ENCODE measurements at regions not wholly inside any gene's neighbourhood (a gene's known extent, or its start where the extent isn't known, plus 50 kb on each side); places are given as distances from the start of the nearest gene placed in this dataset.

- peaks cover 67% of the 10 kb centered on the region for H3K36me3 Mint-ChIP-seq
- POLR2A ChIA-PET, result interaction anchor here (0.6 to 4.0 kb wide), 4 partner anchors 11 to 164 kb away, joined by 3 to 21 read pairs (median 4); partner anchors contain the start of gene TAB2
- DNase-seq (no peak), ATAC-seq (ENCODE audit: low read depth) (no peak)
- peak overlapping the region; percentile 70 for H3K4me3 Mint-ChIP-seq
- H3K4me1 Mint-ChIP-seq, result peaks cover 53% of the 10 kb centered on the region
- H3K27ac Mint-ChIP-seq, result peak overlapping the region; percentile 89
- H3K9me3 Mint-ChIP-seq, result peaks cover 28% of the 10 kb centered on the region
- H3K27me3 Mint-ChIP-seq, result no peaks in the 10 kb centered on the region
Observed at GRCh38 chr6:149153100-149153499, 164.4 kb upstream of the TAB2 start.

GRCh38 chr6:149153693-149154092 lies 163.8 kb upstream of the TAB2 start:
- Mint-ChIP-seq H3K27me3 (no peaks in the 10 kb centered on the region), H3K36me3 (peaks cover 67% of the 10 kb centered on the region), H3K9me3 (peaks cover 28% of the 10 kb centered on the region), H3K4me3 (peak overlapping the region; percentile 70), H3K4me1 (peaks cover 47% of the 10 kb centered on the region), H3K27ac (peak overlapping the region; percentile 89)
- ATAC-seq (ENCODE audit: low read depth), result no peak
- DNase-seq, result no peak
- POLR2A ChIA-PET, result interaction anchor here (0.6 to 4.0 kb wide), 3 partner anchors 10 to 163 kb away, joined by 3 to 21 read pairs (median 4); partner anchors contain the start of gene TAB2

GRCh38 chr6:149154261-149154821 lies 163.2 kb upstream of the TAB2 start:
- ATAC-seq (ENCODE audit: low read depth) (no peak), DNase-seq (no peak)
- peaks cover 43% of the 10 kb centered on the region for H3K4me1 Mint-ChIP-seq
- H3K9me3 Mint-ChIP-seq, result peaks cover 24% of the 10 kb centered on the region
- H3K27me3 Mint-ChIP-seq, result no peaks in the 10 kb centered on the region
- H3K36me3 Mint-ChIP-seq, result peaks cover 66% of the 10 kb centered on the region
- POLR2A ChIA-PET, result no interaction called here
- H3K27ac Mint-ChIP-seq, result peak overlapping the region; percentile 89
- H3K4me3 Mint-ChIP-seq, result peak overlapping the region; percentile 17

- peaks cover 28% of the 10 kb centered on the region for H3K4me1 Mint-ChIP-seq
- peaks cover 51% of the 10 kb centered on the region for H3K36me3 Mint-ChIP-seq
- ATAC-seq (ENCODE audit: low read depth), result no peak
- H3K27ac Mint-ChIP-seq, result no peak overlapping the region
- POLR2A ChIA-PET, result no interaction called here
- DNase-seq, result no peak
- H3K4me3 Mint-ChIP-seq, result no peak overlapping the region
- H3K27me3 Mint-ChIP-seq, result peaks cover 2% of the 10 kb centered on the region
- H3K9me3 Mint-ChIP-seq, result peaks cover 19% of the 10 kb centered on the region
Observed at GRCh38 chr6:149157126-149157525, 160.4 kb upstream of the TAB2 start.

GRCh38 chr6:149158076-149158475 lies 159.4 kb upstream of the TAB2 start:
- POLR2A ChIA-PET, result no interaction called here
- peaks cover 2% of the 10 kb centered on the region for H3K27me3 Mint-ChIP-seq
- H3K9me3 Mint-ChIP-seq, result peaks cover 19% of the 10 kb centered on the region
- H3K36me3 Mint-ChIP-seq, result peaks cover 47% of the 10 kb centered on the region
- H3K4me3 Mint-ChIP-seq, result no peak overlapping the region
- peaks cover 21% of the 10 kb centered on the region for H3K4me1 Mint-ChIP-seq
- H3K27ac Mint-ChIP-seq, result no peak overlapping the region
- no peak for ATAC-seq (ENCODE audit: low read depth)
- DNase-seq, result no peak

GRCh38 chr6:149160943-149161342 lies 156.6 kb upstream of the TAB2 start:
- H3K27ac Mint-ChIP-seq, result no peak overlapping the region
- H3K27me3 Mint-ChIP-seq, result peaks cover 2% of the 10 kb centered on the region
- POLR2A ChIA-PET, result no interaction called here
- H3K4me3 Mint-ChIP-seq, result no peak overlapping the region
- H3K4me1 Mint-ChIP-seq, result peaks cover 8% of the 10 kb centered on the region
- peaks cover 34% of the 10 kb centered on the region for H3K36me3 Mint-ChIP-seq
- DNase-seq, result no peak
- ATAC-seq (ENCODE audit: low read depth), result no peak
- H3K9me3 Mint-ChIP-seq, result peaks cover 7% of the 10 kb centered on the region

GRCh38 chr6:149162924-149163323 lies 154.6 kb upstream of the TAB2 start:
- POLR2A ChIA-PET, result no interaction called here
- Mint-ChIP-seq H3K4me1 (peaks cover 20% of the 10 kb centered on the region), H3K27me3 (peaks cover 2% of the 10 kb centered on the region), H3K36me3 (peaks cover 25% of the 10 kb centered on the region), H3K9me3 (peaks cover 4% of the 10 kb centered on the region), H3K27ac (no peak overlapping the region), H3K4me3 (no peak overlapping the region)
- ATAC-seq (ENCODE audit: low read depth), result no peak
- no peak for DNase-seq

GRCh38 chr6:149164199-149164750 lies 153.2 kb upstream of the TAB2 start:
- DNase-seq, result no peak
- H3K36me3 Mint-ChIP-seq, result peaks cover 20% of the 10 kb centered on the region
- POLR2A ChIA-PET, result interaction anchor here (0.8 to 1.2 kb wide), 3 partner anchors 10 to 153 kb away, joined by 3 to 4 read pairs (median 3); partner anchors contain the start of gene TAB2
- ATAC-seq (ENCODE audit: low read depth), result no peak
- peaks cover 7% of the 10 kb centered on the region for H3K9me3 Mint-ChIP-seq
- H3K4me1 Mint-ChIP-seq, result peaks cover 29% of the 10 kb centered on the region
- H3K27ac Mint-ChIP-seq, result no peak overlapping the region
- H3K27me3 Mint-ChIP-seq, result peaks cover 2% of the 10 kb centered on the region
- H3K4me3 Mint-ChIP-seq, result no peak overlapping the region

- Mint-ChIP-seq H3K27ac (peak overlapping the region; percentile 72), H3K36me3 (peaks cover 18% of the 10 kb centered on the region), H3K4me3 (peak overlapping the region; percentile 55), H3K9me3 (peaks cover 7% of the 10 kb centered on the region), H3K4me1 (peaks cover 39% of the 10 kb centered on the region), H3K27me3 (peaks cover 2% of the 10 kb centered on the region)
- ATAC-seq (ENCODE audit: low read depth) (no peak), DNase-seq (no peak)
- POLR2A ChIA-PET, result no interaction called here
Observed at GRCh38 chr6:149166336-149166735, 151.2 kb upstream of the TAB2 start.

- Mint-ChIP-seq H3K4me3 (peak overlapping the region; percentile 55), H3K9me3 (peaks cover 5% of the 10 kb centered on the region), H3K27me3 (no peaks in the 10 kb centered on the region), H3K27ac (peak overlapping the region; percentile 72), H3K4me1 (peaks cover 41% of the 10 kb centered on the region), H3K36me3 (peaks cover 22% of the 10 kb centered on the region)
- peak; percentile 42 for DNase-seq
- peak; percentile 31 for ATAC-seq (ENCODE audit: low read depth)
- POLR2A ChIA-PET, result interaction anchor here (1.0 kb wide), 1 partner anchor 16 kb away, joined by 3 read pairs; no protein-coding TSS in a partner anchor
Observed at GRCh38 chr6:149166747-149167146, 150.8 kb upstream of the TAB2 start.

GRCh38 chr6:149168968-149169367 lies 148.5 kb upstream of the TAB2 start:
- peaks cover 6% of the 10 kb centered on the region for H3K9me3 Mint-ChIP-seq
- no peaks in the 10 kb centered on the region for H3K27me3 Mint-ChIP-seq
- peaks cover 43% of the 10 kb centered on the region for H3K4me1 Mint-ChIP-seq
- POLR2A ChIA-PET, result no interaction called here
- no peak for DNase-seq
- peak overlapping the region; percentile 78 for H3K27ac Mint-ChIP-seq
- H3K36me3 Mint-ChIP-seq, result peaks cover 29% of the 10 kb centered on the region
- ATAC-seq (ENCODE audit: low read depth), result peak; percentile 45
- H3K4me3 Mint-ChIP-seq, result peak overlapping the region; percentile 42

GRCh38 chr6:149169761-149170511 lies 147.6 kb upstream of the TAB2 start:
- Mint-ChIP-seq H3K9me3 (peaks cover 6% of the 10 kb centered on the region), H3K4me1 (peaks cover 42% of the 10 kb centered on the region), H3K27ac (peak overlapping the region; percentile 66), H3K36me3 (peaks cover 24% of the 10 kb centered on the region), H3K27me3 (no peaks in the 10 kb centered on the region), H3K4me3 (no peak overlapping the region)
- no peak for DNase-seq
- ATAC-seq (ENCODE audit: low read depth), result no peak
- POLR2A ChIA-PET, result interaction anchor here (0.8 kb wide), 1 partner anchor 27 kb away, joined by 3 read pairs; no protein-coding TSS in a partner anchor

- H3K4me3 Mint-ChIP-seq, result no peak overlapping the region
- H3K4me1 Mint-ChIP-seq, result peaks cover 48% of the 10 kb centered on the region
- peaks cover 24% of the 10 kb centered on the region for H3K36me3 Mint-ChIP-seq
- no peaks in the 10 kb centered on the region for H3K27me3 Mint-ChIP-seq
- no peak overlapping the region for H3K27ac Mint-ChIP-seq
- DNase-seq (no peak), ATAC-seq (ENCODE audit: low read depth) (no peak)
- POLR2A ChIA-PET, result interaction anchor here (0.7 to 1.0 kb wide), 2 partner anchors 20 to 110 kb away, joined by 3 read pairs; no protein-coding TSS in a partner anchor
- peaks cover 6% of the 10 kb centered on the region for H3K9me3 Mint-ChIP-seq
Observed at GRCh38 chr6:149170564-149171452, 146.7 kb upstream of the TAB2 start.
